Hepatocyte (in vitro differentiated cells): ENCODE measurements at regions not wholly inside any gene's neighbourhood (a gene's known extent, or its start where the extent isn't known, plus 50 kb on each side); places are given as distances from the start of the nearest gene placed in this dataset.
"Not testable (repeated sequence)": the region's sequence is repeated elsewhere in the genome, so short reads cannot be mapped to it uniquely, and the experiment has no call there.

ENCODE experiments used
- DNase-seq: peaks from one replicate; pipeline ENCODE4 v3.0.0-alpha.2; 2016; ENCODE audit warnings: low spot score
- H2AFZ ChIP-seq: fragments of 200-600 bp; sonication (generic); 2 replicates; pipeline ENCODE4 v1.6.0; 2016; ENCODE audit warnings: antibody characterized with exemption, mild to moderate bottlenecking
- H3K27ac ChIP-seq: fragments of 200-600 bp; sonication (generic); 2 replicates; pipeline ENCODE4 v1.5.1; 2016; ENCODE audit warnings: mild to moderate bottlenecking
- H3K27me3 ChIP-seq: fragments of 200-600 bp; sonication (generic); 2 replicates; pipeline ENCODE4 v1.6.1; 2016
- H3K36me3 ChIP-seq: fragments of 200-600 bp; sonication (generic); replicated peaks from 2 replicates; pipeline ENCODE4 v1.5.1; 2016; ENCODE audit warnings: low read depth; ENCODE audit not compliant: insufficient read depth
- H3K4me1 ChIP-seq: fragments of 200-600 bp; sonication (generic); 2 replicates; pipeline ENCODE4 v1.5.1; 2016; ENCODE audit warnings: mild to moderate bottlenecking, moderate library complexity; ENCODE audit not compliant: insufficient read depth
- H3K4me2 ChIP-seq: fragments of 200-600 bp; sonication (generic); 2 replicates; pipeline ENCODE4 v1.6.0; 2016
- H3K4me3 ChIP-seq: fragments of 200-600 bp; sonication (generic); 2 replicates; pipeline ENCODE4 v1.5.1; 2016; ENCODE audit warnings: mild to moderate bottlenecking
- H3K79me2 ChIP-seq: fragments of 200-600 bp; sonication (generic); 2 replicates; pipeline ENCODE4 v1.6.0; 2017; ENCODE audit warnings: mild to moderate bottlenecking
- H3K9me2 ChIP-seq: fragments of 200-600 bp; sonication (generic); replicated peaks from 2 replicates; pipeline ENCODE4 v1.6.0; 2017; ENCODE audit warnings: mild to moderate bottlenecking; ENCODE audit not compliant: insufficient read depth
- H3K9me3 ChIP-seq: fragments of 200-600 bp; sonication (generic); 2 replicates; pipeline ENCODE4 v1.5.1; 2016; ENCODE audit warnings: low read depth, mild to moderate bottlenecking
- H4K20me1 ChIP-seq: fragments of 200-600 bp; sonication (generic); 2 replicates; pipeline ENCODE4 v1.6.0; 2016; ENCODE audit warnings: mild to moderate bottlenecking; ENCODE audit not compliant: insufficient read depth, poor library complexity, severe bottlenecking
- EZH2 ChIP-seq: fragments of 200-600 bp; sonication (generic); IDR thresholded peaks from 2 replicates; pipeline ENCODE4 v1.6.1; 2016; ENCODE audit warnings: antibody characterized with exemption, mild to moderate bottlenecking, borderline replicate concordance
- EZH2phosphoT487 ChIP-seq: fragments of 200-600 bp; sonication (generic); IDR thresholded peaks from one replicate; pipeline ENCODE4 v1.6.1; 2018; ENCODE audit warnings: antibody characterized with exemption, mild to moderate bottlenecking, low read depth, moderate library complexity; ENCODE audit not compliant: unreplicated experiment, severe bottlenecking
- WGBS: methylation state at CpG from one replicate; pipeline ENCODE4 v1.1.6; 2016; ENCODE audit warnings: low lambda C conversion rate; ENCODE audit errors: missing lambda C conversion rate; 5-methylcytosine and 5-hydroxymethylcytosine counted together
- TF ChIP-seq, protein P1 (sequence below): fragments of 200-600 bp; sonication (generic); IDR thresholded peaks from 2 replicates; pipeline ENCODE4 v1.5.1; 2016; ENCODE audit warnings: antibody characterized with exemption, mild to moderate bottlenecking; ENCODE audit not compliant: poor library complexity

GRCh38 chr7:66452165-66452564 is 176.5 kb upstream of the KCTD7 start:
- Histone ChIP-seq H3K79me2 (no peaks in the 10 kb centered on the region), H4K20me1 (no peaks in the 10 kb centered on the region), H3K9me2 (no peaks in the 10 kb centered on the region), H3K4me3 (no peak overlapping the region), H3K27me3 (no peaks in the 10 kb centered on the region), H3K36me3 (no peaks in the 10 kb centered on the region), H3K4me2 (no peak overlapping the region), H2AFZ (no peak overlapping the region), H3K9me3 (no peaks in the 10 kb centered on the region), H3K4me1 (no peaks in the 10 kb centered on the region), H3K27ac (no peak overlapping the region)
- TF ChIP-seq EZH2, result no peak
- TF ChIP-seq EZH2phosphoT487, result no peak
- TF ChIP-seq, protein P1, sequence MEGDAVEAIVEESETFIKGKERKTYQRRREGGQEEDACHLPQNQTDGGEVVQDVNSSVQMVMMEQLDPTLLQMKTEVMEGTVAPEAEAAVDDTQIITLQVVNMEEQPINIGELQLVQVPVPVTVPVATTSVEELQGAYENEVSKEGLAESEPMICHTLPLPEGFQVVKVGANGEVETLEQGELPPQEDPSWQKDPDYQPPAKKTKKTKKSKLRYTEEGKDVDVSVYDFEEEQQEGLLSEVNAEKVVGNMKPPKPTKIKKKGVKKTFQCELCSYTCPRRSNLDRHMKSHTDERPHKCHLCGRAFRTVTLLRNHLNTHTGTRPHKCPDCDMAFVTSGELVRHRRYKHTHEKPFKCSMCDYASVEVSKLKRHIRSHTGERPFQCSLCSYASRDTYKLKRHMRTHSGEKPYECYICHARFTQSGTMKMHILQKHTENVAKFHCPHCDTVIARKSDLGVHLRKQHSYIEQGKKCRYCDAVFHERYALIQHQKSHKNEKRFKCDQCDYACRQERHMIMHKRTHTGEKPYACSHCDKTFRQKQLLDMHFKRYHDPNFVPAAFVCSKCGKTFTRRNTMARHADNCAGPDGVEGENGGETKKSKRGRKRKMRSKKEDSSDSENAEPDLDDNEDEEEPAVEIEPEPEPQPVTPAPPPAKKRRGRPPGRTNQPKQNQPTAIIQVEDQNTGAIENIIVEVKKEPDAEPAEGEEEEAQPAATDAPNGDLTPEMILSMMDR, result no peak
- DNase-seq, result no peak
- 96% methylated on average over 2 of the region's 2 CpGs for WGBS

DNA sequence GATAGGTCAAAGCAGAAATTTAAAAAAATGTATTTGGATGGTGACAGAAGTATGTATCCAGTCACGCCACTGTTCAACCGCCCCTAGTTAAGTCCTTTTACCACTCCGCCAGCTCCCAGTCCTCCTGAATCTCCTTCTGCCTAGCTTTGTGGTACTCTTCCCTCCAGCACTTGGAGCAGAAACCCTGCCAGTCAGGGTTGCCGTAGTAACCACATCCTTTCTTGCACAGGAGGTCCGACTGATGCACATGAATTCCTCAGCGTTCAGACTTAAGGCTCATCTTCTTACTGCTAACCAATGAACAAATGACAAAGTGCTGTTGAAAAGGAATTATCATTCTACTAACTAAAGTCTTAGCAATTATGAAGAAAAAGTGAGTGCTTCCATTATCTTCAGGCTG is 175.3 kb upstream of the KCTD7 start:
- H3K4me2 ChIP-seq, result no peak overlapping the region
- H3K4me3 ChIP-seq, result no peak overlapping the region
- H3K79me2 ChIP-seq, result no peaks in the 10 kb centered on the region
- H3K9me2 ChIP-seq, result no peaks in the 10 kb centered on the region
- TF ChIP-seq EZH2 (no peak), EZH2phosphoT487 (no peak)
- TF ChIP-seq, protein P1, result no peak
- no peak overlapping the region for H3K27ac ChIP-seq
- no peaks in the 10 kb centered on the region for H3K4me1 ChIP-seq
- H3K27me3 ChIP-seq, result no peaks in the 10 kb centered on the region
- H4K20me1 ChIP-seq, result no peaks in the 10 kb centered on the region
- no peak for DNase-seq
- H2AFZ ChIP-seq, result no peak overlapping the region
- H3K9me3 ChIP-seq, result no peaks in the 10 kb centered on the region
- H3K36me3 ChIP-seq, result no peaks in the 10 kb centered on the region
- WGBS, result 96% methylated on average over 6 of the region's 6 CpGs

DNA sequence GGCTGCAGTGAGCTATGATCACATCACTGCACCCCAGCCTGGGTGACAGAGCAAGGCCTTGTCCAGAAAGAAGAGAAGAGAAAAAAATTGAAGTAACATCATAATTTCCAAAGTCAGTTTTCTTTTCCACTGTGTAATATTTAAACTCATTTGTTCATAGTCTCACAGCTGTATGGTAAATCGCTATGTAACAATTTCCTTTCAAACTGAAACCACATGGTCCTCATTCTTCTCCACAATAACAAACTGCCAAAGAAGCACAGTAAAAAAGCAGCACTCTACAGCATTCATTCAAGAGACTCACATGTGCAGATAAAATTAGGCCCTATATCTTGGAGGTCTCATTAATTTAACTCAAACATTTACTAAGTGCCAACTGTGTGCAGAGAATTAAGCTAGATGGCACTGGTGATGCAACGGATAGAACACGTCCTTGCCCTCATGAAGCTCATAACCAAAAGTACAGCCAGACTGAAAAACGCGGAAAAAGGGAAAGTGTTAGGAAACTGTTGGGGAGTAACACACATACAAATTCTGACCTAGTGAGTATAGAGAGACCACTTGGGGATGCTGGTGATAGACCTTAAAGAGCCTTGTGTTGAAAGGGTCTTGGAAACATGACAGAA is 174.0 kb upstream of the KCTD7 start:
- WGBS, result 94% methylated on average over 5 of the region's 5 CpGs
- Histone ChIP-seq H3K36me3 (no peaks in the 10 kb centered on the region), H3K9me3 (no peaks in the 10 kb centered on the region), H4K20me1 (no peaks in the 10 kb centered on the region), H3K79me2 (no peaks in the 10 kb centered on the region), H3K9me2 (no peaks in the 10 kb centered on the region), H3K4me1 (no peaks in the 10 kb centered on the region), H2AFZ (no peak overlapping the region), H3K4me3 (no peak overlapping the region), H3K4me2 (no peak overlapping the region), H3K27ac (no peak overlapping the region), H3K27me3 (no peaks in the 10 kb centered on the region)
- TF ChIP-seq EZH2phosphoT487 (no peak), EZH2 (no peak)
- TF ChIP-seq, protein P1, result no peak
- DNase-seq, result no peak

- H4K20me1 ChIP-seq, H3K4me2 ChIP-seq, DNase-seq, H3K4me1 ChIP-seq, H3K4me3 ChIP-seq, H2AFZ ChIP-seq, H3K79me2 ChIP-seq, H3K9me3 ChIP-seq, H3K27me3 ChIP-seq, H3K27ac ChIP-seq, H3K9me2 ChIP-seq, H3K36me3 ChIP-seq: not testable (repeated sequence)
- 89% methylated on average over 1 of the region's 1 CpG for WGBS
These were observed 173.2 kb upstream of the KCTD7 start for GRCh38 chr7:66455432-66455831.

- DNase-seq, H2AFZ ChIP-seq, H3K27ac ChIP-seq, H3K9me2 ChIP-seq, H3K4me3 ChIP-seq, H4K20me1 ChIP-seq, H3K79me2 ChIP-seq, H3K27me3 ChIP-seq, H3K9me3 ChIP-seq, H3K36me3 ChIP-seq, H3K4me2 ChIP-seq, H3K4me1 ChIP-seq: not testable (repeated sequence)
- WGBS, result 83% methylated on average over 2 of the region's 2 CpGs
These were observed 172.2 kb upstream of the KCTD7 start for GRCh38 chr7:66456431-66456830.

GRCh38 chr7:66458991-66459390 is 169.7 kb upstream of the KCTD7 start:
- DNase-seq, H3K4me1 ChIP-seq, H3K27ac ChIP-seq, H3K9me2 ChIP-seq, H2AFZ ChIP-seq, H3K4me3 ChIP-seq, H3K27me3 ChIP-seq, H3K4me2 ChIP-seq, H3K79me2 ChIP-seq, H3K36me3 ChIP-seq, H4K20me1 ChIP-seq, H3K9me3 ChIP-seq: not testable (repeated sequence)
- WGBS, result 89% methylated on average over 5 of the region's 5 CpGs
